Trophoblast cell (in vitro differentiated cells and primary cell): ENCODE measurements at regions not wholly inside any gene's neighbourhood (a gene's known extent, or its start where the extent isn't known, plus 50 kb on each side); places are given as distances from the start of the nearest gene placed in this dataset.

Experiments
- DNase-seq, 2 donors: peaks; one replicate each; pipeline ENCODE4 v3.0.0-alpha.2; 2016
- H2AFZ ChIP-seq: 2 replicates; pipeline ENCODE4 v1.6.1; 2013; ENCODE audit warnings: low read length, moderate library complexity, mild to moderate bottlenecking; ENCODE audit not compliant: insufficient read depth, poor library complexity
- H2AK5ac ChIP-seq: 2 replicates; pipeline ENCODE4 v1.6.1; 2013; ENCODE audit warnings: mild to moderate bottlenecking, low read length
- H2BK120ac ChIP-seq: 2 replicates; pipeline ENCODE4 v1.6.1; 2013; ENCODE audit warnings: low read length, mild to moderate bottlenecking, moderate library complexity; ENCODE audit not compliant: insufficient read depth, poor library complexity
- H2BK12ac ChIP-seq: 2 replicates; pipeline ENCODE4 v1.6.1; 2013; ENCODE audit warnings: mild to moderate bottlenecking, low read length, moderate library complexity
- H2BK5ac ChIP-seq: 2 replicates; pipeline ENCODE4 v1.6.1; 2013; ENCODE audit warnings: low read length, low read depth, moderate library complexity, mild to moderate bottlenecking; ENCODE audit not compliant: poor library complexity
- H3K14ac ChIP-seq: 2 replicates; pipeline ENCODE4 v1.6.1; 2013; ENCODE audit warnings: mild to moderate bottlenecking, low read length
- H3K18ac ChIP-seq: 2 replicates; pipeline ENCODE4 v1.6.1; 2013; ENCODE audit warnings: mild to moderate bottlenecking, low read length
- H3K23ac ChIP-seq: 2 replicates; pipeline ENCODE4 v1.6.1; 2013; ENCODE audit warnings: low read length
- H3K27ac ChIP-seq: 2 replicates; pipeline ENCODE4 v1.5.1; 2013; ENCODE audit warnings: low read depth, mild to moderate bottlenecking, inconsistent platforms, low read length, moderate library complexity
- H3K27me3 ChIP-seq: 2 replicates; pipeline ENCODE4 v1.6.1; 2013; ENCODE audit warnings: inconsistent platforms, mild to moderate bottlenecking, low read length, moderate library complexity; ENCODE audit not compliant: insufficient read depth
- H3K36me3 ChIP-seq, 2 experiments: 1 replicate in 1 of 2; 2 replicates in 1 of 2; pipeline ENCODE4 v1.6.1; 2013; ENCODE audit warnings: low read length in 2 of 2, mild to moderate bottlenecking in 2 of 2, moderate library complexity in 1 of 2; ENCODE audit not compliant: insufficient read depth in 2 of 2, control insufficient read depth in 1 of 2
- H3K4ac ChIP-seq: 2 replicates; pipeline ENCODE4 v1.6.1; 2013; ENCODE audit warnings: low read depth, mild to moderate bottlenecking, low read length, moderate library complexity
- H3K4me1 ChIP-seq, 2 experiments: 1 replicate in 1 of 2; 2 replicates in 1 of 2; pipeline ENCODE4 v1.6.1; 2013; ENCODE audit warnings: low read length in 2 of 2, mild to moderate bottlenecking in 2 of 2, moderate library complexity in 1 of 2; ENCODE audit not compliant: insufficient read depth in 2 of 2, control insufficient read depth in 1 of 2
- H3K4me2 ChIP-seq: 2 replicates; pipeline ENCODE4 v1.6.1; 2013; ENCODE audit warnings: inconsistent platforms, mild to moderate bottlenecking, low read length, moderate library complexity
- H3K4me3 ChIP-seq: 2 replicates; pipeline ENCODE4 v1.5.1; 2013; ENCODE audit warnings: mild to moderate bottlenecking, low read depth, low read length, inconsistent platforms
- H3K79me1 ChIP-seq: one replicate; pipeline ENCODE4 v1.6.1; 2013; ENCODE audit warnings: low read length
- H3K79me2 ChIP-seq: 2 replicates; pipeline ENCODE4 v1.6.1; 2013; ENCODE audit warnings: low read length, mild to moderate bottlenecking; ENCODE audit not compliant: control insufficient read depth, insufficient read depth, poor library complexity
- H3K9ac ChIP-seq: 2 replicates; pipeline ENCODE4 v1.6.1; 2013; ENCODE audit warnings: mild to moderate bottlenecking, low read length
- H3K9me3 ChIP-seq: 2 replicates; pipeline ENCODE4 v1.6.1; 2013; ENCODE audit warnings: low read depth, mild to moderate bottlenecking, control low read depth, inconsistent platforms, low read length; ENCODE audit not compliant: insufficient read depth
- H4K12ac ChIP-seq: 2 replicates; pipeline ENCODE4 v1.6.1; 2013; ENCODE audit warnings: low read depth, mild to moderate bottlenecking, low read length, moderate library complexity
- H4K8ac ChIP-seq: 2 replicates; pipeline ENCODE4 v1.6.1; 2013; ENCODE audit warnings: low read depth, mild to moderate bottlenecking, low read length, moderate library complexity
- H4K91ac ChIP-seq: one replicate; pipeline ENCODE4 v1.6.1; 2013; ENCODE audit warnings: low read depth, mild to moderate bottlenecking, low read length, moderate library complexity
- WGBS: extraction: QIAGEN DNeasy Blood & Tissue Kit; methylation state at CpG from one replicate; pipeline ENCODE4 v1.1.7; 2013; ENCODE audit warnings: missing lambda C conversion rate; ENCODE audit not compliant: insufficient read length, insufficient coverage; ENCODE audit errors: extremely low coverage; 5-methylcytosine and 5-hydroxymethylcytosine counted together

GRCh38 chr12:14156606-14157005 is 175.2 kb upstream of the GRIN2B start:
- Histone ChIP-seq H3K18ac (no peak overlapping the region), H4K8ac (no peak overlapping the region), H3K23ac (no peak overlapping the region), H3K9ac (no peak overlapping the region), H3K27ac (no peak overlapping the region), H2AFZ (no peak overlapping the region), H3K79me2 (no peaks in the 10 kb centered on the region), H2AK5ac (no peak overlapping the region), H3K14ac (no peak overlapping the region), H4K12ac (no peak overlapping the region), H3K4ac (no peak overlapping the region), H3K36me3 (no peaks in the 10 kb centered on the region), H3K4me3 (no peak overlapping the region), H3K79me1 (no peaks in the 10 kb centered on the region), H2BK5ac (no peak overlapping the region), H3K27me3 (no peaks in the 10 kb centered on the region), H3K4me1 (no peaks in the 10 kb centered on the region), H4K91ac (no peak overlapping the region), H2BK120ac (no peak overlapping the region), H3K9me3 (no peaks in the 10 kb centered on the region), H2BK12ac (no peak overlapping the region), H3K4me2 (no peak overlapping the region)
- DNase-seq = no peak
- no CpG with 5 or more reads among the region's 2 CpGs for WGBS

DNA sequence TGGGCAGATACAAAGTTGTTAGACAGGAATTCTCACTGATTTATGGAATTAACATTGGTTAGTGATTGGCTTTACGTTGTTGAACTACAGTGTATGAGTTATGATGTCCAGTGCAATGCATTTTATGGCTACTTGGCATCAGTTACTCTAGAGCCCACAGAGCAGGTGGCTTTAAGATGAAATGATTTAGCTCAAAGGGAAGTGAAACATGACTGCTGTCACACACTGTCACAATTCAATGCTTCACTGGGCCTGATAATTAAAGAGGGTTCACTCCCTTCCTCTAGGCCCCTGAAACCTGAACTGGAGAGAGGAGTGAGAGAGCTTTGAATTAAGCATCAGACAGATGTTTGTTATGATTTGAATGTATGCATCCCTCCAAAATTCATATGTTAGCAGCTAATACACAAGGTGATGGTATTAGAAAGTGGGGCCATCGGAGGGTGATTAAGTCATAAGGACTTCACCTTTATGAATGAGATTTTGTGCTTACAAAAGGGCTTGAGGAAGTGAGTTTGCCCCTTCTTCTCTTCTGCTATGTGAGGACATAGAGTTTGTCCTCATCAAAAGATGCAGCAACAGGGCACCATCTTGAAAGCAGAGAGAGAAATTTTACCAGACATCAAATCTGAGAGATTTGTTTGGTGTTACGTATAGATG is 175.8 kb upstream of the GRIN2B start:
- no peak overlapping the region for H3K4me3 ChIP-seq

DNA sequence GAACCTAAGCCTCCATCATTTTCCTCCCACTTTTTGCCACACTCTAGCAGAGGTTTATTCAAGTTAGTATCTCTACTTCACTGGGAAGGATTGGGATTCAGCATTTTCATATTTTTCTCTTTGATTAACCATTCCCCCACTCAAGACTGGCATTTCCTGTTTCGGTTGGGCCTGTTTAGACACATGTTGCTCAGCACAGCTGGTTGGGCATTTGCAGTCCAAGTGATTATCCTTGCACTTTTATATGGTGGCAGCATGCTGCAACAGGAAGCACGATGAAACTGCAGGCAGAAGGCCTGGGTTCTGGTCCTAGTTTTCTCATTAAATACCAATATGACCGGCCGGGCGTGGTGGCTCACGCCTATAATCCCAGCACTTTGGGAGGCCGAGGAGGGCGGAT is 182.9 kb upstream of the GRIN2B start:
- Histone ChIP-seq H3K4me3 (no peak overlapping the region), H3K23ac (no peak overlapping the region), H3K79me1 (no peaks in the 10 kb centered on the region), H3K9me3 (no peaks in the 10 kb centered on the region), H3K9ac (no peak overlapping the region), H3K14ac (no peak overlapping the region), H3K4me2 (no peak overlapping the region), H4K8ac (no peak overlapping the region), H3K27ac (no peak overlapping the region), H3K27me3 (no peaks in the 10 kb centered on the region), H3K4me1 (no peaks in the 10 kb centered on the region), H2BK5ac (no peak overlapping the region), H4K91ac (no peak overlapping the region), H4K12ac (no peak overlapping the region), H2AK5ac (no peak overlapping the region), H3K18ac (no peak overlapping the region), H3K4ac (no peak overlapping the region), H2BK12ac (no peak overlapping the region), H2AFZ (no peak overlapping the region), H3K79me2 (no peaks in the 10 kb centered on the region), H2BK120ac (no peak overlapping the region), H3K36me3 (no peaks in the 10 kb centered on the region)
- DNase-seq = no peak
- WGBS = no CpG with 5 or more reads among the region's 8 CpGs

More for the DNA sequence above, 175.8 kb upstream of the GRIN2B start:
- no peaks in the 10 kb centered on the region for H3K79me1 ChIP-seq
- no peaks in the 10 kb centered on the region for H3K9me3 ChIP-seq
- H4K8ac ChIP-seq = no peak overlapping the region
- H3K14ac ChIP-seq = no peak overlapping the region
- no peak overlapping the region for H4K91ac ChIP-seq
- H3K79me2 ChIP-seq = no peaks in the 10 kb centered on the region
- H3K36me3 ChIP-seq = no peaks in the 10 kb centered on the region
- no peak overlapping the region for H3K18ac ChIP-seq
- no peaks in the 10 kb centered on the region for H3K27me3 ChIP-seq
- no peak overlapping the region for H2BK12ac ChIP-seq
- H2BK120ac ChIP-seq = no peak overlapping the region
- DNase-seq = no peak
- no peak overlapping the region for H3K9ac ChIP-seq
- no peak overlapping the region for H3K23ac ChIP-seq
- H3K27ac ChIP-seq = no peak overlapping the region
- H2BK5ac ChIP-seq = no peak overlapping the region
- H2AFZ ChIP-seq = no peak overlapping the region
- no peak overlapping the region for H2AK5ac ChIP-seq
- H4K12ac ChIP-seq = no peak overlapping the region
- WGBS = no CpG with 5 or more reads among the region's 3 CpGs
- no peak overlapping the region for H3K4ac ChIP-seq
- H3K4me2 ChIP-seq = no peak overlapping the region
- H3K4me1 ChIP-seq = no peaks in the 10 kb centered on the region

- WGBS = no CpG with 5 or more reads among the region's 4 CpGs
- H2BK120ac ChIP-seq = no peak overlapping the region
- H3K14ac ChIP-seq = no peak overlapping the region
- no peaks in the 10 kb centered on the region for H3K79me2 ChIP-seq
- H3K27me3 ChIP-seq = no peaks in the 10 kb centered on the region
- DNase-seq = peak; percentile 17 to 82
- H3K4me2 ChIP-seq = no peak overlapping the region
- no peak overlapping the region for H2BK12ac ChIP-seq
- H3K4me1 ChIP-seq = no peaks in the 10 kb centered on the region
- no peak overlapping the region for H2AFZ ChIP-seq
- no peak overlapping the region for H3K4ac ChIP-seq
- H3K9me3 ChIP-seq = no peaks in the 10 kb centered on the region
- no peak overlapping the region for H3K27ac ChIP-seq
- no peak overlapping the region for H4K12ac ChIP-seq
- H3K18ac ChIP-seq = no peak overlapping the region
- no peak overlapping the region for H4K91ac ChIP-seq
- H4K8ac ChIP-seq = no peak overlapping the region
- no peaks in the 10 kb centered on the region for H3K36me3 ChIP-seq
- no peak overlapping the region for H3K9ac ChIP-seq
- H3K4me3 ChIP-seq = no peak overlapping the region
- no peak overlapping the region for H2BK5ac ChIP-seq
- H2AK5ac ChIP-seq = no peak overlapping the region
- H3K79me1 ChIP-seq = no peaks in the 10 kb centered on the region
- H3K23ac ChIP-seq = no peak overlapping the region
Measured at GRCh38 chr12:14167005-14167628, 185.7 kb upstream of the GRIN2B start.
